Naive B cell (primary cell): ENCODE measurements at regions not wholly inside any gene's neighbourhood (a gene's known extent, or its start where the extent isn't known, plus 50 kb on each side); places are given as distances from the start of the nearest gene placed in this dataset.
"Not testable (repeated sequence)": the region's sequence is repeated elsewhere in the genome, so short reads cannot be mapped to it uniquely, and the experiment has no call there.

Source experiments
- ATAC-seq, 2 donors: fragments of 150-1000 bp; cut with Tn5 transposase; 2 replicates each; pipeline ENCODE4 v1.10.0; 2021; ENCODE audit warnings: low read depth in 2 of 2, mild to moderate bottlenecking in 2 of 2, moderate library complexity in 2 of 2
- DNase-seq: peaks from one replicate; pipeline ENCODE4 v3.0.0; 2022
- H3K27ac Mint-ChIP-seq, 6 donors: one replicate each; pipeline ENCODE4 v1.8.0; 2020 to 2022; ENCODE audit warnings: mild to moderate bottlenecking in 6 of 6, mixed read lengths in 6 of 6, moderate library complexity in 5 of 6, inconsistent platforms in 2 of 6
- H3K27me3 Mint-ChIP-seq, 3 donors: one replicate each; pipeline ENCODE4 v1.8.0; 2021 to 2022; ENCODE audit warnings: mixed read lengths in 3 of 3, mild to moderate bottlenecking in 1 of 3
- H3K36me3 Mint-ChIP-seq, 2 donors: one replicate each; pipeline ENCODE4 v1.8.0; 2020 to 2022; ENCODE audit warnings: mixed read lengths in 2 of 2, inconsistent platforms in 1 of 2, mild to moderate bottlenecking in 1 of 2
- H3K4me1 Mint-ChIP-seq, 3 donors: one replicate each; pipeline ENCODE4 v1.8.0; 2020 to 2022; ENCODE audit warnings: mixed read lengths in 3 of 3, inconsistent platforms in 1 of 3, mild to moderate bottlenecking in 1 of 3, moderate library complexity in 1 of 3
- H3K4me3 Mint-ChIP-seq, 8 donors: one replicate each; pipeline ENCODE4 v1.8.0; 2020 to 2022; ENCODE audit warnings: mild to moderate bottlenecking in 8 of 8, mixed read lengths in 8 of 8, moderate library complexity in 8 of 8, inconsistent platforms in 2 of 8
- H3K9me3 Mint-ChIP-seq, 7 donors: one replicate each; pipeline ENCODE4 v1.8.0; 2020 to 2022; ENCODE audit warnings: mixed read lengths in 7 of 7, mild to moderate bottlenecking in 5 of 7, inconsistent platforms in 2 of 7, moderate library complexity in 1 of 7

GRCh38 chr18:55735199-55735855, 147.3 kb upstream of the TCF4 start:
- ATAC-seq = no peak
- Mint-ChIP-seq H3K36me3 (no peaks in the 10 kb centered on the region), H3K27me3 (peaks cover 0 to 5% (median 0%) of the 10 kb centered on the region in 3 donors)

GRCh38 chr18:55732227-55733106, 144.5 kb upstream of the TCF4 start:
- H3K4me3 Mint-ChIP-seq = no peak overlapping the region
- H3K27me3 Mint-ChIP-seq = no peaks in the 10 kb centered on the region
- H3K4me1 Mint-ChIP-seq = no peaks in the 10 kb centered on the region
- no peak for DNase-seq
- H3K27ac Mint-ChIP-seq = no peak overlapping the region
- ATAC-seq = no peak
- H3K9me3 Mint-ChIP-seq = peaks cover 0 to 2% (median 0%) of the 10 kb centered on the region in 7 donors
- H3K36me3 Mint-ChIP-seq = no peaks in the 10 kb centered on the region

More at GRCh38 chr18:55735199-55735855, 147.3 kb upstream of the TCF4 start:
- Mint-ChIP-seq H3K4me1 (no peaks in the 10 kb centered on the region), H3K9me3 (peaks cover 0 to 2% (median 0%) of the 10 kb centered on the region in 7 donors), H3K4me3 (no peak overlapping the region), H3K27ac (peak overlapping the region in 1 of 6 donors; percentile 11)
- DNase-seq = no peak

GRCh38 chr18:55731594-55732042, 143.6 kb upstream of the TCF4 start:
- Mint-ChIP-seq H3K27me3 (no peaks in the 10 kb centered on the region), H3K27ac (no peak overlapping the region), H3K4me1 (no peaks in the 10 kb centered on the region), H3K4me3 (no peak overlapping the region), H3K9me3 (peaks cover 0 to 5% (median 2%) of the 10 kb centered on the region in 7 donors), H3K36me3 (no peaks in the 10 kb centered on the region)
- no peak for ATAC-seq
- DNase-seq = no peak

DNA sequence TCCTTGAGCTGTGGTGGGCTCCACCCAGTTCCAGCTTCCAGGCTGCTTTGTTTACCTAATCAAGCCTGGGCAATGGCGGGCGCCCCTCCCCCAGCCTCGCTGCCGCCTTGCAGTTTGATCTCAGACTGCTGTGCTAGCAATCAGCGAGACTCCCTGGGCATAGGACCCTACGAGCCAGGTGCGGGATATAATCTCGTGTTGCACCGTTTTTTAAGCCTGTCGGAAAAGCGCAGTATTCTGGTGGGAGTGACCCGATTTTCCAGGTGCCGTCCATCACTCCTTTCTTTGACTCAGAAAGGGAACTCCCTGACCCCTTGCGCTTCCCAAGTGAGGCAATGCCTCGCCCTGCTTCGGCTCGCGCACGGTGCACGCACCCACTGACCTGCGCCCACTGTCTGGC, 133.0 kb upstream of the TCF4 start:
- not testable (repeated sequence) for H3K4me1 Mint-ChIP-seq, H3K27me3 Mint-ChIP-seq

GRCh38 chr18:55713707-55714106, 125.7 kb upstream of the TCF4 start:
- Mint-ChIP-seq H3K27me3 (no peaks in the 10 kb centered on the region), H3K9me3 (peaks cover 19 to 44% (median 33%) of the 10 kb centered on the region in 7 donors), H3K4me1 (no peaks in the 10 kb centered on the region), H3K27ac (no peak overlapping the region), H3K4me3 (no peak overlapping the region), H3K36me3 (peaks cover 21 to 26% of the 10 kb centered on the region in 2 donors)
- ATAC-seq (no peak), DNase-seq (no peak)

More for the DNA sequence above, 133.0 kb upstream of the TCF4 start:
- not testable (repeated sequence) for H3K4me3 Mint-ChIP-seq, ATAC-seq, H3K36me3 Mint-ChIP-seq, H3K27ac Mint-ChIP-seq, DNase-seq
- peaks cover 3 to 13% (median 7%) of the 10 kb centered on the region in 7 donors for H3K9me3 Mint-ChIP-seq

DNA sequence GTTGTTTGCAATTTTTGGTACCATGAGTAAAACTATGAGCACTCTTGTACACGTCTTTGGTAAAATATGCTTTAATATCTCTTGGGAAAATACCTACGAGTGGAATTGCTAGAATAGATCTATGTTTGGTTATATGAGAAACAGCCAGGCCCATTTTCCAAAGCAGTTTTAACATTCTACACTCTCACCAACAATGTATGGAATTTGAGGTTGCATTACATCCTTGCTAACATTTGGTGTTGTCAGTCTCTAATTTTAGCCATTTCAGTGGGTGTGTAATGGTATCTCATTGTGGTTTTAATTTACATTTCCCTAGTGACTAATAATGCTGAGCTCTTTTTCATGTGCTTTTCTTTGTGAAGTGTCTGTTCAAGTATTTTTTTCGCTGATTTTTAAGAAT, 118.9 kb upstream of the TCF4 start:
- DNase-seq (no peak), ATAC-seq (no peak)
- Mint-ChIP-seq H3K9me3 (peaks cover 9 to 27% (median 13%) of the 10 kb centered on the region in 7 donors), H3K27ac (no peak overlapping the region), H3K4me3 (no peak overlapping the region), H3K27me3 (no peaks in the 10 kb centered on the region), H3K4me1 (no peaks in the 10 kb centered on the region), H3K36me3 (peaks cover 7 to 12% of the 10 kb centered on the region in 2 donors)

DNA sequence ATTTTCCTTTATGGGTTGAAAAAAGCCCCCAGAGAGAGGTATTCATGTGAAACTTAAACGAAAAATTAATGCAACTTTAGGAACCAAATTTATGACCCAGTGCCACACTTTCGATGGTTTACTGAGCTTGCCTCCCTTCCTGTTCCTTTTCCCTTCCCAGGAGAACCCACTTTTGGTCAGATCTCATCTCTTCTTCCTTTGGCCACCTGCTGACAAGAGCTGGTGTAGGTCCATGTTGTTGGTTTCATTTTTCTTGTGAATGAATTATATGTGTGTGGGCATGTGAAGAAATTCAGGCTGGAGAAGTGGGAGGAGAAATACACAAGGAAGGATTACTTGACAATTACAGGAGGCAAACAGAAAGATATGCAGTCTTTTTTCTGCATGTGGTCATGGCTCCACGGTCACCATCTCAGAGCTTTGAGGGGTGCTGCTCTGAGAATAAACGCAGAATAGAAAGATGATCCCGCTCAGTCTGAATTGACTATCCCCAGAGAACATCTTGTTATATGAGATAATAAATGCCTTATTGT, 111.3 kb upstream of the TCF4 start:
- ATAC-seq (no peak), DNase-seq (no peak)
- Mint-ChIP-seq H3K9me3 (peaks cover 0 to 14% (median 7%) of the 10 kb centered on the region in 7 donors), H3K27me3 (no peaks in the 10 kb centered on the region), H3K4me3 (no peak overlapping the region), H3K27ac (peak overlapping the region in 1 of 6 donors; percentile 16), H3K36me3 (peaks cover 0 to 9% of the 10 kb centered on the region in 2 donors), H3K4me1 (peaks cover 0 to 4% (median 4%) of the 10 kb centered on the region in 3 donors)

DNA sequence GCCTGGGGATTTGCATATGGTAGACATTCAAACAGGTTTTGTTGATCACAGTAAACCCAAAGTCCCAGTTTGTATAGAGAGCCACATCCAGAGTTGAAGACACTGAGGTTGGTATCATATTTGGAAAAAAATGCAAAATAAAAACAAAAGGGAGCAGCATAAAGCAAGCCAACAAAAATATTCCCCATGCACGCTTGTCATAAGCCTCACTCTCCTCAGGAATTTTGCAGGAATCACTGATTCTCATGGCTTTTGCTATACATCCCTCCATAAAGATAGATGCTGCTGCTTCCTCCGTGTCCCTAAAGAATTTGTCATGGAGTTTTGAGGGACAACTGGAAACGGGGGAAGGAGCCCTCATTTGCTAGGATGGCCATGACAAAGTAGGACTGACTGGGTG, 108.8 kb upstream of the TCF4 start:
- Mint-ChIP-seq H3K9me3 (peaks cover 0 to 4% (median 2%) of the 10 kb centered on the region in 7 donors), H3K27ac (no peak overlapping the region), H3K27me3 (no peaks in the 10 kb centered on the region), H3K4me3 (no peak overlapping the region), H3K4me1 (peaks cover 0 to 4% (median 4%) of the 10 kb centered on the region in 3 donors), H3K36me3 (peaks cover 0 to 1% of the 10 kb centered on the region in 2 donors)
- no peak for ATAC-seq
- no peak for DNase-seq

- Mint-ChIP-seq H3K27me3 (no peaks in the 10 kb centered on the region), H3K4me3 (no peak overlapping the region), H3K9me3 (no peaks in the 10 kb centered on the region), H3K36me3 (no peaks in the 10 kb centered on the region), H3K4me1 (peaks cover 0 to 4% (median 4%) of the 10 kb centered on the region in 3 donors), H3K27ac (peak overlapping the region in 1 of 6 donors; percentile 13)
- no peak for ATAC-seq
- no peak for DNase-seq
Measured at GRCh38 chr18:55695091-55695490, 107.1 kb upstream of the TCF4 start.

GRCh38 chr18:55694291-55694690, 106.3 kb upstream of the TCF4 start:
- no peaks in the 10 kb centered on the region for H3K9me3 Mint-ChIP-seq
- H3K4me3 Mint-ChIP-seq = no peak overlapping the region
- H3K36me3 Mint-ChIP-seq = no peaks in the 10 kb centered on the region
- H3K27ac Mint-ChIP-seq = peak overlapping the region in 1 of 6 donors; percentile 51
- ATAC-seq (no peak), DNase-seq (no peak)
- no peaks in the 10 kb centered on the region for H3K27me3 Mint-ChIP-seq
- H3K4me1 Mint-ChIP-seq = peaks cover 0 to 2% (median 2%) of the 10 kb centered on the region in 3 donors

DNA sequence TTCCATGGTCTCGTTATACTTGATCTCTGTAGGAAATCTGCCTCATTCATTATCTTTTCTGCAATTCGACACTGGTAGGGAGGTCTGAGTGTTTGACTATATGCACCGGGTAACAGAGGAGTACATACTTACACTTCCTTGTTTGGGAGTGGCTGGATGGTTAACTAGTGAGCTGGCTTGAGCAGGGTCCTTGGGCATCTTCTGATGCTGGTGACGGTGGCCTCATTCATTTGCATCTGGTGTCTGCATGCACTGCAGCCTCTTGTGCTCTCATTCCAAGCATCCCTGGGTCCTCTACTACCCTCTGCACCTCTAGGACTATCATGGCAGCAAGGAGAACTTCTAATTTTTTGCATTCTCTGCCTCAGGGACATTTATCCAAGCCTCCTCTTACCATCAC, 100.0 kb upstream of the TCF4 start:
- H3K27ac Mint-ChIP-seq = peak overlapping the region in 1 of 6 donors; percentile 30
- H3K36me3 Mint-ChIP-seq = no peaks in the 10 kb centered on the region
- no peaks in the 10 kb centered on the region for H3K4me1 Mint-ChIP-seq
- H3K9me3 Mint-ChIP-seq = no peaks in the 10 kb centered on the region
- peaks cover 0 to 10% (median 7%) of the 10 kb centered on the region in 3 donors for H3K27me3 Mint-ChIP-seq
- ATAC-seq = no peak
- no peak for DNase-seq
- no peak overlapping the region for H3K4me3 Mint-ChIP-seq

- Mint-ChIP-seq H3K36me3 (no peaks in the 10 kb centered on the region), H3K9me3 (no peaks in the 10 kb centered on the region), H3K27ac (no peak overlapping the region), H3K27me3 (peaks cover 0 to 10% (median 7%) of the 10 kb centered on the region in 3 donors), H3K4me1 (no peaks in the 10 kb centered on the region), H3K4me3 (no peak overlapping the region)
- ATAC-seq (no peak), DNase-seq (no peak)
Measured at GRCh38 chr18:55687106-55687505, 99.1 kb upstream of the TCF4 start.

DNA sequence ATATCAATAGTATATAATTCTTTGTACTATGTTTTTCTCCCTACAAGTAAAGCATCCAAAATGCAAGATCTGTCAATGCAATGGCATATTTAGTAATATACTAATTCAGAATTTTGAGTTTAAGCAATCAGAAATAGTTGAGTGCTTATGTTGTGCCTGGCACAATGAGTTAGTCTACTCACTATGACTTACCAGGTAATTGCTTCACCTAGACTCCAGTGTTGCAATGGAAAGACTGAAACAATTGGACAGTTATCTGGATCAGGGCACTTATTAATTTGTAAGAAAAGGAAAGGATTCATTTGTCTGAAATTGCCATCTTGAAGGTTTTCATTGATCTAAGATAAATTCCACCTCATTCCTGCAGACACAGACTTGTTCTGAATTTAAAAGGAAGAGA, 97.6 kb upstream of the TCF4 start:
- Mint-ChIP-seq H3K27ac (no peak overlapping the region), H3K36me3 (no peaks in the 10 kb centered on the region), H3K4me3 (no peak overlapping the region), H3K27me3 (peaks cover 0 to 18% (median 13%) of the 10 kb centered on the region in 3 donors), H3K9me3 (no peaks in the 10 kb centered on the region), H3K4me1 (no peaks in the 10 kb centered on the region)
- no peak for ATAC-seq
- DNase-seq = no peak
